Loucy (cell line): ENCODE measurements at regions not wholly inside any gene's neighbourhood (a gene's known extent, or its start where the extent isn't known, plus 50 kb on each side); places are given as distances from the start of the nearest gene placed in this dataset.

Experiments
- EZH2phosphoT487 ChIP-seq: fragments of 200-600 bp; IDR thresholded peaks from 2 replicates; pipeline ENCODE4 v1.6.1; 2018; ENCODE audit warnings: antibody characterized with exemption, mild to moderate bottlenecking, moderate library complexity, borderline replicate concordance
- TF ChIP-seq, protein P1 (sequence below): fragments of 200-600 bp; sonication (generic); conservative IDR thresholded peaks from 2 replicates; pipeline ENCODE4 v1.5.1; 2014; ENCODE audit warnings: mild to moderate bottlenecking, antibody characterized with exemption, low read length

GRCh38 chr11:59029366-59029889 lies 56.7 kb upstream of the GLYATL1B start:
- TF ChIP-seq, protein P1, sequence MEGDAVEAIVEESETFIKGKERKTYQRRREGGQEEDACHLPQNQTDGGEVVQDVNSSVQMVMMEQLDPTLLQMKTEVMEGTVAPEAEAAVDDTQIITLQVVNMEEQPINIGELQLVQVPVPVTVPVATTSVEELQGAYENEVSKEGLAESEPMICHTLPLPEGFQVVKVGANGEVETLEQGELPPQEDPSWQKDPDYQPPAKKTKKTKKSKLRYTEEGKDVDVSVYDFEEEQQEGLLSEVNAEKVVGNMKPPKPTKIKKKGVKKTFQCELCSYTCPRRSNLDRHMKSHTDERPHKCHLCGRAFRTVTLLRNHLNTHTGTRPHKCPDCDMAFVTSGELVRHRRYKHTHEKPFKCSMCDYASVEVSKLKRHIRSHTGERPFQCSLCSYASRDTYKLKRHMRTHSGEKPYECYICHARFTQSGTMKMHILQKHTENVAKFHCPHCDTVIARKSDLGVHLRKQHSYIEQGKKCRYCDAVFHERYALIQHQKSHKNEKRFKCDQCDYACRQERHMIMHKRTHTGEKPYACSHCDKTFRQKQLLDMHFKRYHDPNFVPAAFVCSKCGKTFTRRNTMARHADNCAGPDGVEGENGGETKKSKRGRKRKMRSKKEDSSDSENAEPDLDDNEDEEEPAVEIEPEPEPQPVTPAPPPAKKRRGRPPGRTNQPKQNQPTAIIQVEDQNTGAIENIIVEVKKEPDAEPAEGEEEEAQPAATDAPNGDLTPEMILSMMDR, result no peak
- TF ChIP-seq EZH2phosphoT487, result no peak
